Activated CD4-positive, alpha-beta T cell treated with anti-CD3 and anti-CD28 coated beads, Interleukin-2, amount 10 ng/mL, durations not matched to agents 24 days and 14 days (primary cell): ENCODE measurements at regions not wholly inside any gene's neighbourhood (a gene's known extent, or its start where the extent isn't known, plus 50 kb on each side); places are given as distances from the start of the nearest gene placed in this dataset.
A peak's percentile ranks its signal among the peaks of the same experiment; 100 is the strongest.
"Not testable (repeated sequence)": the region's sequence is repeated elsewhere in the genome, so short reads cannot be mapped to it uniquely, and the experiment has no call there.

Source experiments
- DNase-seq: peaks from one replicate; pipeline ENCODE4 v3.0.0; 2022
- H3K27ac Mint-ChIP-seq: one replicate; pipeline ENCODE4 v1.8.0; 2022; ENCODE audit warnings: mild to moderate bottlenecking, mixed read lengths
- H3K27me3 Mint-ChIP-seq: one replicate; pipeline ENCODE4 v1.8.0; 2022; ENCODE audit warnings: mixed read lengths
- H3K36me3 Mint-ChIP-seq: one replicate; pipeline ENCODE4 v1.8.0; 2022; ENCODE audit warnings: low read depth, mild to moderate bottlenecking, mixed read lengths
- H3K4me1 Mint-ChIP-seq: one replicate; pipeline ENCODE4 v1.8.0; 2021; ENCODE audit warnings: mixed read lengths
- H3K4me3 Mint-ChIP-seq: one replicate; pipeline ENCODE4 v1.8.0; 2022; ENCODE audit warnings: mild to moderate bottlenecking, moderate library complexity, mixed read lengths
- H3K9me3 Mint-ChIP-seq: one replicate; pipeline ENCODE4 v1.8.0; 2021; ENCODE audit warnings: mixed read lengths
- intact Hi-C: fragments of 100-400 bp; cut with micrococcal nuclease; formaldehyde crosslinking; loops from one replicate; pipeline ENCODE4 v1.15.1; 2023

DNA sequence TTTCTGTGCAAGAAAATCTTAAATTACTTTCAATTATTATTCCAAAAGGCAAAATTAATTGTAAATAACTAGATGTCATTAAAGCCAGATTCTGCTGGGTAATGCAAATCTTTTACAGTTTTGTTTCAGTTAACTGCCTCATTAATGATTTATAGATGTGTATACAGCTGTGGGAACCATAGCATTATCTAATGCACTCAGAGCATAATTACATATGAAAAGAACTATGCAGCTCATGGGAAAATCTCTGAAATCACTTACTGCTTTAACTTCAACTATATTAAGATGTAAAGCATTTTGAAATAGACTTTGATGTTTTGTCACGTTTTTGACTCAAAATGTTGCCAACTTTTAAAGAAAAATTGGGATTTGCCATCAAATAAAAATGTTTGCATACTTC lies 630.3 kb upstream of the KLHL4 start:
- no peaks in the 10 kb centered on the region for H3K4me1 Mint-ChIP-seq
- no peaks in the 10 kb centered on the region for H3K9me3 Mint-ChIP-seq
- no peak overlapping the region for H3K27ac Mint-ChIP-seq
- H3K4me3 Mint-ChIP-seq = no peak overlapping the region
- intact Hi-C loops = no loop called here
- H3K27me3 Mint-ChIP-seq = no peaks in the 10 kb centered on the region
- DNase-seq = no peak
- H3K36me3 Mint-ChIP-seq = no peaks in the 10 kb centered on the region

DNA sequence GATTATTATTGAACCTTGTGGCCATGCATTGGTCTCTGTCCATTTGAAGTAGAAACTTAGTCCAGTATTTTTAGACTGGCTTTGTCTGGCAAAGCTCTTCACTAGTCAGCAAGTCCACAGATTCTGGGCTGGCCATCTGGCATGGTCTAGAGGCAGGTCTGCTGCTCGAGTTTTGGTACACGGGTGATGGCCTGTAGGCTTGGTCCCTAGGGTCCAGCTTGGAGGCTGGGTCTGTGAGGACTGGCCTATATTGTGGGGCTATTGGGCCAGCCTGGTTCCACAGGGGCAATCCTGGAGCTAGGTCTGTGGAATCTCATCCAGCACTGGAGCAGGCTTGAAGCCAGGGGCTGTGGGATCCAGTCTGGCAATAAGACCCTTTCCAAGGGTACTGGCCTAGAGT lies 607.6 kb upstream of the KLHL4 start:
- H3K9me3 Mint-ChIP-seq = no peaks in the 10 kb centered on the region

GRCh38 chrX:86910602-86911311 lies 606.8 kb upstream of the KLHL4 start:
- no peak overlapping the region for H3K4me3 Mint-ChIP-seq
- H3K9me3 Mint-ChIP-seq = no peaks in the 10 kb centered on the region
- H3K27me3 Mint-ChIP-seq = no peaks in the 10 kb centered on the region
- no peaks in the 10 kb centered on the region for H3K36me3 Mint-ChIP-seq
- intact Hi-C loops = no loop called here
- no peak for DNase-seq
- H3K27ac Mint-ChIP-seq = no peak overlapping the region
- no peaks in the 10 kb centered on the region for H3K4me1 Mint-ChIP-seq

More for the DNA sequence above, 607.6 kb upstream of the KLHL4 start:
- no peak overlapping the region for H3K4me3 Mint-ChIP-seq
- no peaks in the 10 kb centered on the region for H3K27me3 Mint-ChIP-seq
- DNase-seq = no peak
- H3K27ac Mint-ChIP-seq = no peak overlapping the region
- H3K4me1 Mint-ChIP-seq = no peaks in the 10 kb centered on the region
- no peaks in the 10 kb centered on the region for H3K36me3 Mint-ChIP-seq
- intact Hi-C loops = no loop called here

- no peak overlapping the region for H3K27ac Mint-ChIP-seq
- H3K27me3 Mint-ChIP-seq = no peaks in the 10 kb centered on the region
- no peaks in the 10 kb centered on the region for H3K4me1 Mint-ChIP-seq
- DNase-seq = no peak
- H3K4me3 Mint-ChIP-seq = no peak overlapping the region
- intact Hi-C loops = no loop called here
- H3K36me3 Mint-ChIP-seq = no peaks in the 10 kb centered on the region
- no peaks in the 10 kb centered on the region for H3K9me3 Mint-ChIP-seq
These were observed 603.0 kb upstream of the KLHL4 start for GRCh38 chrX:86914569-86914968.

DNA sequence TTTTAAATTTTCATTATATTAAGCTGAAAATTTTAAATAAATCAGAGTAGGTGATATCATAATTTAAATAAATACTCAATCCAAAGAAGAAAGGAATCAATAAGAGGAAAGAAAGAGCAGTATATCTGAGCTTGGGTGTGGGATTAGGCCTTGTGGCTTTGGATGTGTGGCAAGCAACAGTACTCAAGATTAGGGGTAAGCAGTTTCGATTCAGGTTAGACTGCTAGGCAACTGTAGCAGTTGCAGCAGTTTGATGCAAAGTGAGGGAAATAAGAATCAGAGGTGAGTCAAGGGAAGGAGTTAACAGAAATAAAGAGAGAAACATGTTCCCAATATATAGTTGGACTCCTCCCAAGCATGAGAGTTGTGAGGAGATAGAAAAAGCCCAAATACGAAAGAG lies 599.6 kb upstream of the KLHL4 start:
- Mint-ChIP-seq H3K4me1 (no peaks in the 10 kb centered on the region), H3K27ac (no peak overlapping the region), H3K9me3 (no peaks in the 10 kb centered on the region), H3K36me3 (no peaks in the 10 kb centered on the region), H3K4me3 (no peak overlapping the region), H3K27me3 (no peaks in the 10 kb centered on the region)
- no peak for DNase-seq
- intact Hi-C loops = no loop called here

GRCh38 chrX:86930419-86930818 lies 587.2 kb upstream of the KLHL4 start:
- Mint-ChIP-seq H3K9me3 (no peaks in the 10 kb centered on the region), H3K27me3 (no peaks in the 10 kb centered on the region), H3K36me3 (no peaks in the 10 kb centered on the region), H3K4me1 (no peaks in the 10 kb centered on the region), H3K27ac (no peak overlapping the region), H3K4me3 (no peak overlapping the region)
- no peak for DNase-seq
- intact Hi-C loops = no loop called here

DNA sequence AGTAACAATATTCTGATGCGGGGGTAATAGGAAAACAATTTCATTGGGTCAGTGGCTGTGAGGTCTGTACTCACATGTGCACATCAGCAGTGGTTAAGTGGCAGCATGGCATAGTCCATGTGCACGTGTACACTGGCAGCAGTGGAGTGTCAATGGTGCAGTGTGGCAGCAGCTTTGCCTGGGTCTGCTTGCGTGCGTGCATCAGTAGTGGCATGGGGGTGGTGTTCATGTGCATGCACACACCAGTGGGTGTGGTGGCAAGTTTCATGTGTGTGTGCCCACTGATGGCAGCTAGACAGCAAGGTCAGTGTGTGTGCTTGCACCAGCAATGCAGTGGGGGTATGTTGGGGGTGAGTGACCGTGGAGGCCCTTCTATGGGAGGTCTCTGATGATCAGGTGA lies 581.6 kb upstream of the KLHL4 start:
- no peak overlapping the region for H3K4me3 Mint-ChIP-seq

GRCh38 chrX:86946569-86946968 lies 571.0 kb upstream of the KLHL4 start:
- Mint-ChIP-seq H3K4me3 (no peak overlapping the region), H3K4me1 (no peaks in the 10 kb centered on the region), H3K27me3 (no peaks in the 10 kb centered on the region), H3K9me3 (no peaks in the 10 kb centered on the region), H3K27ac (no peak overlapping the region), H3K36me3 (no peaks in the 10 kb centered on the region)
- DNase-seq = peak; percentile 52
- intact Hi-C loops = no loop called here

More for the DNA sequence above, 581.6 kb upstream of the KLHL4 start:
- intact Hi-C loops = no loop called here
- DNase-seq = no peak
- H3K9me3 Mint-ChIP-seq = no peaks in the 10 kb centered on the region
- H3K36me3 Mint-ChIP-seq = no peaks in the 10 kb centered on the region
- no peak overlapping the region for H3K27ac Mint-ChIP-seq
- H3K4me1 Mint-ChIP-seq = no peaks in the 10 kb centered on the region
- H3K27me3 Mint-ChIP-seq = no peaks in the 10 kb centered on the region

DNA sequence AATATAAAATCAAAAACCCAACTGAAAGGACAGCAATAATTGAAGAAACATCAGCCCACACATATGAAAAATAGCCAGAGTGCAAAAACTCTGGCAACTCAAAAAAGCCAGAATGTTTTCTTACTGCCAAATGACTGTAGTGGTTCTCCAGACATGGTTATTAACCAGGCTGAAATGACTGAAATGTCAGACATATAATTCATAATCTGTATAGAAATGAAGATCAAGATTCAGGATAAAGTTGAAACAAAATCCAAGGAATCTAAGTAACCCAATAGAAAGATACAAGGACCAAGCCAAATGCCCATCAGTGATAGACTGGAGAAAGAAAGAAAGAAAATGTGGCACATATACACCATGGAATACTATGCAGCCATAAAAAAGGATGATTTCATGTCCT lies 553.3 kb upstream of the KLHL4 start:
- DNase-seq = no peak
- no peaks in the 10 kb centered on the region for H3K9me3 Mint-ChIP-seq
- no peak overlapping the region for H3K27ac Mint-ChIP-seq
- intact Hi-C loops = no loop called here
- H3K4me3 Mint-ChIP-seq = no peak overlapping the region
- no peaks in the 10 kb centered on the region for H3K27me3 Mint-ChIP-seq
- H3K36me3 Mint-ChIP-seq = no peaks in the 10 kb centered on the region
- no peaks in the 10 kb centered on the region for H3K4me1 Mint-ChIP-seq

GRCh38 chrX:86981326-86981879 lies 536.2 kb upstream of the KLHL4 start:
- Mint-ChIP-seq H3K4me1 (no peaks in the 10 kb centered on the region), H3K4me3 (no peak overlapping the region), H3K9me3 (no peaks in the 10 kb centered on the region), H3K27me3 (no peaks in the 10 kb centered on the region), H3K27ac (no peak overlapping the region), H3K36me3 (no peaks in the 10 kb centered on the region)
- DNase-seq = no peak
- intact Hi-C loops = no loop called here

DNA sequence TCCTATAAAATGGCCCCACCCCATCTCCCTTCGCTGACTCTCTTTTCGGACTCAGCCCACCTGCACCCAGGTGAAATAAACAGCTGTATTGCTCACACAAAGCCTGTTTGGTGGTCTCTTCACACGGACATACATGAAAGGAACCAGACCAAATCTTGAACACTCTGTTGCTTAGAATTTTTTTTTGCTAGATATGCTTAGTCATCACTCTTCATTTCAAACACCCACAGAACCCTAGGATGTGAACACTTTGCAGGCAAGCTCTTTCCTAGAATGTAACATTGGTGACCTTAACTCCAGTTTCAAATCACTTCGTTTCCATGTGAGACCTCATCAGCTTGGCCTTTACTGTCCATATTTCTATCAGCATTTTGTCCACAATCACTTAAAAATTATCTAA lies 530.3 kb upstream of the KLHL4 start:
- H3K27ac Mint-ChIP-seq, H3K36me3 Mint-ChIP-seq, DNase-seq, H3K4me1 Mint-ChIP-seq, H3K27me3 Mint-ChIP-seq, intact Hi-C loops, H3K9me3 Mint-ChIP-seq, H3K4me3 Mint-ChIP-seq: not testable (repeated sequence)

DNA sequence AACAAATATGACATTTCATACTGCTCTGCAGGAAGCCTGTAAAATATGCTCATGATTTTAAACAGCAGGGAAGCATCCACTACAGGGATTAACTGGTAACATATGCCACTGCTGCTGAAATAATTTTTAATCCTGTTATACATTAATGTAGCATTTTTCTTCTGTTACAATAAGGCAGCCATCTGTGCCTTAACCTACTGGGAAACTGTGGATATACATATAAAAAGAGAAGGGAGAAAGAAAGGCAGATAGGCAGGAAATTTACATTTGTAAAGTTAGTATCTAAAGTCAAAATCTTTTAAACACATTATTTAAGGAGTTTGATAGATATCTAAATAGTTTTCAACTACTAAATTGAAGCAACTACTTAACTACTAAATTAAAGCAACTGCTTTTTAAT lies 514.6 kb upstream of the KLHL4 start:
- intact Hi-C loops = no loop called here
- Mint-ChIP-seq H3K4me1 (no peaks in the 10 kb centered on the region), H3K4me3 (no peak overlapping the region), H3K9me3 (no peaks in the 10 kb centered on the region), H3K27ac (no peak overlapping the region), H3K36me3 (no peaks in the 10 kb centered on the region), H3K27me3 (no peaks in the 10 kb centered on the region)
- no peak for DNase-seq

DNA sequence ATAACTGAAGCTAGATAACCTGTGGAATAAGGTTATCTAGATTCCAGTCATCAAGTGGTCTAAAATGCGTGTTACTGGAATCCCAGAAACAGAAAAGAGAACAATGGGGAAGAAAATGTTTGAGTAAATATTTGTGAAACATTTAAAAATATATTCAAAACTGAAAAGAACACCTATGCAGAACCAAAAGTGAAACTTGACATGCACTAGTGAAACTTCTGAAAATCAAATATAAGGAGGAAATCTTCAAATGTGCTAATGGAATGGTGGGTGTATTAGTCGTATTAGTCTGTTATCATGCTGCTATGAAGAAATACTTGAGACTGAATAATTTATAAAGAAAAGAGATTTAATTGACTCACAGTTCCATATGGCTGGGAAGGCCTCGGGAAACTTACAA lies 512.4 kb upstream of the KLHL4 start:
- Mint-ChIP-seq H3K9me3 (no peaks in the 10 kb centered on the region), H3K4me3 (no peak overlapping the region), H3K27ac (no peak overlapping the region), H3K4me1 (no peaks in the 10 kb centered on the region), H3K36me3 (no peaks in the 10 kb centered on the region), H3K27me3 (no peaks in the 10 kb centered on the region)
- no peak for DNase-seq
- intact Hi-C loops = no loop called here

- Mint-ChIP-seq H3K36me3 (no peaks in the 10 kb centered on the region), H3K27ac (no peak overlapping the region), H3K9me3 (no peaks in the 10 kb centered on the region), H3K27me3 (no peaks in the 10 kb centered on the region), H3K4me3 (no peak overlapping the region), H3K4me1 (no peaks in the 10 kb centered on the region)
- no peak for DNase-seq
- intact Hi-C loops = no loop called here
These were observed 511.7 kb upstream of the KLHL4 start for GRCh38 chrX:87005885-87006284.

DNA sequence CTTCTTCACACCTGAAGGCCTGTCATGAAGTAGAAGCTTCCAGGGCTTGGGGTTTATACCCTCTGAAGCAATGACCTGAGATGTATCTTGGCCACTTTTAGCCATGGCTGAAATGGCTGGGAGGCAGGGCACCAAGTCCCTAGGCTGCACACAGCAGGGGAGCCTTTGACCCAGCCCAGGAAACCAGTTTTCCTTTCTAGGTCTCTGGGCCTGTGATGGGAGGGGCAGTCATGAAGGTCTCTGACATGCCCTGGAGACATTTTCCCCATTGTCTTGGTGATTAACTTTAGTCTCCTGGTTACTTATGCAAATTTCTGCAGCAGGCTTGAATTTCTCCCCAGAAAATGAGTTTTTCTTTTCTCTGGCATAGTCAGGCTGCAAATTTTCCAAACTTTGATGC lies 511.0 kb upstream of the KLHL4 start:
- Mint-ChIP-seq H3K4me3 (no peak overlapping the region), H3K4me1 (no peaks in the 10 kb centered on the region), H3K27ac (no peak overlapping the region), H3K27me3 (no peaks in the 10 kb centered on the region), H3K9me3 (no peaks in the 10 kb centered on the region), H3K36me3 (no peaks in the 10 kb centered on the region)
- DNase-seq = no peak
- intact Hi-C loops = no loop called here
